SK-N-SH (cell line): ENCODE measurements at regions not wholly inside any gene's neighbourhood (a gene's known extent, or its start where the extent isn't known, plus 50 kb on each side); places are given as distances from the start of the nearest gene placed in this dataset.

Experiments used
- CTCF ChIA-PET: fragments of 300-600, 350-600 bp; formaldehyde crosslinking; extraction: SDS; loops from one replicate; lab custom pipeline; 2021; lab: Yijun Ruan, JAX
- POLR2A ChIA-PET: fragments of 350-600 bp; sonication (Branson Sonifier 250); formaldehyde crosslinking; extraction: SDS; loops from one replicate; lab custom pipeline; 2020; ENCODE audit warnings: antibody characterized with exemption, inconsistent platforms; lab: Yijun Ruan, JAX
- DNase-seq: peaks from one replicate; pipeline ENCODE4 v3.0.0; 2012
- H2AFZ ChIP-seq: fragments of 200-600 bp; sonication (generic); 2 replicates; pipeline ENCODE4 v1.8.1; 2016; ENCODE audit warnings: antibody characterized with exemption, mild to moderate bottlenecking, low read depth
- H3F3A ChIP-seq: fragments of 200-600 bp; sonication (generic); replicated peaks from 2 replicates; pipeline ENCODE3; 2016; ENCODE audit warnings: antibody characterized with exemption, mild to moderate bottlenecking; ENCODE audit not compliant: insufficient read depth
- H3K27ac ChIP-seq, 2 experiments: fragments of 200-500 bp in 1 of 2; fragments of 200-600 bp in 1 of 2; sonication (Bioruptor generic) in 1 of 2; sonication (generic), shearing (Covaris generic) in 1 of 2; 2 replicates each; pipeline versions ENCODE4 v1.5.1 to v1.6.1; 2014 to 2016; ENCODE audit warnings: low read depth in 2 of 2, inconsistent platforms in 1 of 2, low read length in 1 of 2, mild to moderate bottlenecking in 1 of 2, mixed read lengths in 1 of 2
- H3K27me3 ChIP-seq: fragments of 200-600 bp; sonication (generic), shearing (Covaris generic); 2 replicates; pipeline ENCODE4 v1.6.1; 2016; ENCODE audit warnings: mixed run types; ENCODE audit not compliant: insufficient read depth
- H3K36me3 ChIP-seq, 2 experiments: fragments of 200-500 bp in 1 of 2; fragments of 200-600 bp in 1 of 2; sonication (Bioruptor generic) in 1 of 2; sonication (generic) in 1 of 2; replicated peaks in 1 of 2; 2 replicates each; pipeline versions ENCODE3 to v1.5.1; 2014 to 2016; ENCODE audit warnings: low read length in 1 of 2, mild to moderate bottlenecking in 1 of 2; ENCODE audit not compliant: insufficient read depth in 2 of 2, control insufficient read depth in 1 of 2
- H3K4me1 ChIP-seq, 2 experiments: fragments of 200-500 bp in 1 of 2; fragments of 200-600 bp in 1 of 2; sonication (Bioruptor generic) in 1 of 2; sonication (generic), shearing (Covaris generic) in 1 of 2; 2 replicates each; pipeline versions ENCODE4 v1.5.1 to v1.6.1; 2014 to 2016; ENCODE audit warnings: low read depth in 1 of 2, low read length in 1 of 2, mixed run types in 1 of 2; ENCODE audit not compliant: insufficient read depth in 2 of 2, control insufficient read depth in 1 of 2
- H3K4me2 ChIP-seq: fragments of 200-600 bp; sonication (generic), shearing (Covaris generic); 2 replicates; pipeline ENCODE4 v1.6.1; 2017; ENCODE audit warnings: mixed run types
- H3K4me3 ChIP-seq, 2 experiments: fragments of 200-500 bp in 1 of 2; fragments of 200-600 bp in 1 of 2; sonication (Bioruptor generic) in 1 of 2; sonication (generic), shearing (Covaris generic) in 1 of 2; 2 replicates each; pipeline versions ENCODE4 v1.5.1 to v1.8.1; 2014 to 2016; ENCODE audit warnings: low read depth in 2 of 2, inconsistent platforms in 1 of 2, low read length in 1 of 2, mild to moderate bottlenecking in 1 of 2, mixed read lengths in 1 of 2, moderate library complexity in 1 of 2
- H3K79me2 ChIP-seq: fragments of 200-600 bp; sonication (generic); 2 replicates; pipeline ENCODE4 v1.8.1; 2017; ENCODE audit warnings: mild to moderate bottlenecking; ENCODE audit not compliant: insufficient read depth
- H3K9ac ChIP-seq: fragments of 200-600 bp; sonication (generic); 2 replicates; pipeline ENCODE4 v1.6.1; 2017; ENCODE audit warnings: mixed run types
- H3K9me2 ChIP-seq: fragments of 200-600 bp; sonication (generic); 2 replicates; pipeline ENCODE4 v1.6.1; 2017; ENCODE audit warnings: mixed run types
- H3K9me3 ChIP-seq: fragments of 200-600 bp; sonication (generic); 2 replicates; pipeline ENCODE4 v1.6.1; 2017; ENCODE audit warnings: mixed run types, mild to moderate bottlenecking, moderate library complexity
- H4K20me1 ChIP-seq: fragments of 200-600 bp; sonication (generic); 2 replicates; pipeline ENCODE4 v1.6.1; 2017; ENCODE audit warnings: mild to moderate bottlenecking, mixed run types; ENCODE audit not compliant: insufficient read depth
- CHD2 ChIP-seq: fragments of 150-350 bp; IDR thresholded peaks from 2 replicates; pipeline ENCODE4 v1.6.1; 2018; ENCODE audit warnings: low read length; ENCODE audit not compliant: partially characterized antibody
- CTCF ChIP-seq: fragments of 200-600 bp; sonication (generic); IDR thresholded peaks from 2 replicates; pipeline ENCODE4 v1.6.1; 2017; ENCODE audit warnings: antibody characterized with exemption, mild to moderate bottlenecking, moderate library complexity
- EP300 ChIP-seq, 2 experiments: IDR thresholded peaks; 2 replicates each; pipeline versions ENCODE4 v1.4.0 to v1.6.1; 2012; ENCODE audit warnings: borderline replicate concordance in 1 of 2, low read depth in 1 of 2, low read length in 1 of 2
- FOXJ3 ChIP-seq: sonication (generic); formaldehyde crosslinking; IDR thresholded peaks from 2 replicates; pipeline ENCODE4 v1.5.1; 2020; ENCODE audit warnings: mild to moderate bottlenecking, missing genetic modification reagents
- FOXM1 ChIP-seq: IDR thresholded peaks from 2 replicates; pipeline ENCODE4 v1.4.0; 2012; ENCODE audit warnings: low read depth, mild to moderate bottlenecking
- GABPA ChIP-seq: IDR thresholded peaks from 2 replicates; pipeline ENCODE4 v1.4.0; 2012; ENCODE audit warnings: low read depth, mild to moderate bottlenecking
- GATA2 ChIP-seq: sonication (generic); formaldehyde crosslinking; IDR thresholded peaks from 2 replicates; pipeline ENCODE4 v1.5.0; 2020; ENCODE audit warnings: mild to moderate bottlenecking, missing genetic modification reagents
- JUND ChIP-seq: IDR thresholded peaks from 2 replicates; pipeline ENCODE4 v1.4.0; 2012
- MAX ChIP-seq: IDR thresholded peaks from 2 replicates; pipeline ENCODE4 v1.4.0; 2012; ENCODE audit warnings: low read depth
- MEF2A ChIP-seq: IDR thresholded peaks from 2 replicates; pipeline ENCODE4 v1.4.0; 2012; ENCODE audit warnings: low read depth, borderline replicate concordance
- NFIC ChIP-seq: IDR thresholded peaks from 2 replicates; pipeline ENCODE4 v1.4.0; 2012; ENCODE audit warnings: borderline replicate concordance
- POLR2AphosphoS5 ChIP-seq: IDR thresholded peaks from 2 replicates; pipeline ENCODE4 v1.6.1; 2012; ENCODE audit warnings: low read depth, low read length
- RAD21 ChIP-seq: IDR thresholded peaks from 2 replicates; pipeline ENCODE4 v1.6.1; 2012; ENCODE audit warnings: mild to moderate bottlenecking, low read length
- RFX5 ChIP-seq: IDR thresholded peaks from 2 replicates; pipeline ENCODE4 v1.6.1; 2012; ENCODE audit warnings: mild to moderate bottlenecking, improper control_type of control experiment, low read length
- TAF1 ChIP-seq: IDR thresholded peaks from 2 replicates; pipeline ENCODE4 v1.6.1; 2012; ENCODE audit warnings: low read depth, mild to moderate bottlenecking, low read length, moderate library complexity, borderline replicate concordance
- TCF12 ChIP-seq: IDR thresholded peaks from 2 replicates; pipeline ENCODE4 v1.4.0; 2012
- YY1 ChIP-seq: IDR thresholded peaks from 2 replicates; pipeline ENCODE4 v1.4.0; 2012; ENCODE audit warnings: low read depth, mild to moderate bottlenecking
- WGBS: methylation state at CpG from one replicate; pipeline ENCODE4 v1.1.6; 2017; ENCODE audit warnings: low lambda C conversion rate; 5-methylcytosine and 5-hydroxymethylcytosine counted together
- TF ChIP-seq, protein P1 (sequence below): IDR thresholded peaks from 2 replicates; pipeline ENCODE4 v1.4.0; 2012; ENCODE audit warnings: low read depth, borderline replicate concordance

DNA sequence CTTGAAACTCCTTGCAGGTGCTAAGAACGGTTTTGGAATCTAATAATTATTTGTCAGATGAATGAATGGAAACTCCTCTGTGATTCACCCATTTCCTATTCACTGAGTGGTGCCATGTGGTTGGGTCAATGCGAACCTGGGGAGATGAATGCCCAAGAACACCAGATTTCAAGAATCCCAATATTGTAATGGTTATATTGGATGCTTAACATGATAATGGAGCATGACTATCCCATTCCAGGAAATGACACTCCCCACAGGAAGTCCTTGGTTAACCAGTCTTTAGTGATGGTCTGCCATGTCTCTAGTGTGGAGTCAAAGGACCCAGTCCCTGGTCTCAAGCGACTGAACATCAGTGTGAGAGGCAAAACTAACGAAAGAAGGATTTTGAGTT lies 67.9 kb upstream of the ST3GAL5 start (continued):
- TF ChIP-seq RFX5 (no peak), CHD2 (no peak), GABPA (no peak), MEF2A (no peak)

GRCh38 chr2:85954590-85955458 lies 66.0 kb upstream of the ST3GAL5 start:
- Histone ChIP-seq H3K79me2 (no peaks in the 10 kb centered on the region), H3K4me2 (no peak overlapping the region), H3K9ac (no peak overlapping the region), H3K4me1 (peaks cover 0 to 3% of the 10 kb centered on the region in 2 experiments; a peak in 1 of 4 replicates), H3K27ac (no peak overlapping the region), H4K20me1 (no peaks in the 10 kb centered on the region), H3F3A (no peaks in the 10 kb centered on the region), H3K36me3 (no peaks in the 10 kb centered on the region), H3K9me3 (no peaks in the 10 kb centered on the region), H3K27me3 (no peaks in the 10 kb centered on the region), H3K9me2 (no peaks in the 10 kb centered on the region), H3K4me3 (no peak overlapping the region), H2AFZ (no peak overlapping the region)
- no peak for DNase-seq
- CTCF ChIA-PET: interaction anchor here (1.1 kb wide), 1 partner anchor 82 kb away, joined by 3 read pairs; no protein-coding TSS in a partner anchor
- TF ChIP-seq POLR2AphosphoS5: no peak
- TF ChIP-seq FOXJ3: no peak
- TF ChIP-seq RFX5: no peak
- TF ChIP-seq FOXM1: no peak
- no peak for TF ChIP-seq JUND
- no peak for TF ChIP-seq NFIC
- TF ChIP-seq GABPA: no peak
- no peak for TF ChIP-seq TCF12
- no peak for TF ChIP-seq GATA2 (CRISPR knock-in tag)
- TF ChIP-seq MAX: no peak
- no peak for TF ChIP-seq TAF1
- TF ChIP-seq EP300 (IDR thresholded peaks at IDR 0.05; ENCODE audit: borderline replicate concordance in 1 of 2, low read depth in 1 of 2, low read length in 1 of 2): no peak
- 79% methylated on average over 10 of the region's 10 CpGs for WGBS
- POLR2A ChIA-PET: no interaction called here

DNA sequence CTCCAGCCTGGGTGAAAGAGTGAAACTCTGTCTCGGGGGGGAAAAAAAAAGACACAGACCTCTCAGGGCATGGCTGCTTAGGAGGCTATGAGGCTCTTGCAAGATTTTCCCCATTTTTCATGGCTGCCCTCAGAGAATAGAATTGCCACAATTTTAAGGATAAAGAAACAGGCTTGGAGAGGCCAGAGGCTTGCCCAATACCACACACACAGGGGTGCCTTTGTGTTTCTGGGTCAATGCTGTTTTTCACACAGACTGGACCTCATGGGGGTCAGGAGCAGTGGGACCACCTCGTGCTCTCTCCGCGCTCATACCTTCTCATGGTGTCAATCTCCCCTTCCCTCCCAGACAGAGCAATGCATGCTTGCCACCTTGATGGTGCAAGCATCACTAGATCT lies 65.4 kb upstream of the ST3GAL5 start:
- CTCF ChIA-PET: no interaction called here
- DNase-seq: no peak
- Histone ChIP-seq H3K9me2 (no peaks in the 10 kb centered on the region), H3K4me1 (peaks cover 0 to 3% of the 10 kb centered on the region in 2 experiments; a peak in 1 of 4 replicates), H2AFZ (no peak overlapping the region), H3K27me3 (no peaks in the 10 kb centered on the region), H3K4me2 (no peak overlapping the region), H3K79me2 (no peaks in the 10 kb centered on the region), H3F3A (no peaks in the 10 kb centered on the region), H4K20me1 (no peaks in the 10 kb centered on the region), H3K36me3 (no peaks in the 10 kb centered on the region), H3K27ac (no peak overlapping the region), H3K4me3 (no peak overlapping the region), H3K9ac (no peak overlapping the region), H3K9me3 (no peaks in the 10 kb centered on the region)
- 77% methylated on average over 4 of the region's 4 CpGs for WGBS
- TF ChIP-seq, protein P1, sequence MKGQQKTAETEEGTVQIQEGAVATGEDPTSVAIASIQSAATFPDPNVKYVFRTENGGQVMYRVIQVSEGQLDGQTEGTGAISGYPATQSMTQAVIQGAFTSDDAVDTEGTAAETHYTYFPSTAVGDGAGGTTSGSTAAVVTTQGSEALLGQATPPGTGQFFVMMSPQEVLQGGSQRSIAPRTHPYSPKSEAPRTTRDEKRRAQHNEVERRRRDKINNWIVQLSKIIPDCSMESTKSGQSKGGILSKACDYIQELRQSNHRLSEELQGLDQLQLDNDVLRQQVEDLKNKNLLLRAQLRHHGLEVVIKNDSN: no peak
- TF ChIP-seq CTCF: no peak
- no peak for TF ChIP-seq RAD21
- no peak for TF ChIP-seq YY1
- TF ChIP-seq GATA2 (CRISPR knock-in tag): no peak
- POLR2A ChIA-PET: no interaction called here
